ENCODE measurements at regions not wholly inside any gene's neighbourhood (a gene's known extent, or its start where the extent isn't known, plus 50 kb on each side); places are given as distances from the start of the nearest gene placed in this dataset.

DNA sequence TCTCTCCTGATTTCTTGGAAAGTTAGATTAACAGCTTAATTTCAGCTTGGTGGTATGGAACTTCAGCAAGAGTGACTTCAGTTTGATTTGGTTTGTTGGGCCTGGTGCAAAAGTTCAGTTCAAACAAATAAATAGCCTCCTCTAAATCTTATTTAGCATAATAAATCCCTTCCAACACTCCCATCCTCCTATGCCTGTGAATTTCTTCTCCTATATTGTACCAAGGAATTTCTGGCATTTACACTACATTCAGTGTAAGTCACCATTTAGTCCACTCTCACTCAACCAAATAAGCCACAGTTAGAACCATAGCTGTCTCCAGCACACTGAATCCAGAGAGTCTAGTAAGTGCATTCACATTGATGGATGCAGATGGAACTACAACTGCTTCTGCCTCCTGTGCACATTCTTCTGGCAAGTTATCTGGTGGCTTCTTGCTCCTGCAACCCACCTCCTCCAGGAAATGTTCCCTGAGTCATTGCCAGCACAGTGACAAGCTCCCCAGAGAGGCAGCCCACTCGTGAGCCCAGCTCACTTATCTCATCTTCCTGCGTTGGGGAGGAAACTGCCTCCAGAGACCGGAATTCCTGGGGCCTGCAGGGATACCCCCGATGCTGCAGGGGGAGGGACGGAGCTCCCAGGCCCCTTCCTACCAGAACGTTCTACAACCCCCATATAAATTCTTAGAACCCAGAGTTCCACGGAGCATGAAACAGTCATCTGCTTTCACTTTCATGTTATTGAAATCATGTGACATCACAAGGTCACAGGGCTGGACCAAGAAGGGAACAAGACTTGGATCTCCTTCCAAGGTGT, 318.3 kb downstream of the PHKB start:
- no peak for DNase-seq

DNA sequence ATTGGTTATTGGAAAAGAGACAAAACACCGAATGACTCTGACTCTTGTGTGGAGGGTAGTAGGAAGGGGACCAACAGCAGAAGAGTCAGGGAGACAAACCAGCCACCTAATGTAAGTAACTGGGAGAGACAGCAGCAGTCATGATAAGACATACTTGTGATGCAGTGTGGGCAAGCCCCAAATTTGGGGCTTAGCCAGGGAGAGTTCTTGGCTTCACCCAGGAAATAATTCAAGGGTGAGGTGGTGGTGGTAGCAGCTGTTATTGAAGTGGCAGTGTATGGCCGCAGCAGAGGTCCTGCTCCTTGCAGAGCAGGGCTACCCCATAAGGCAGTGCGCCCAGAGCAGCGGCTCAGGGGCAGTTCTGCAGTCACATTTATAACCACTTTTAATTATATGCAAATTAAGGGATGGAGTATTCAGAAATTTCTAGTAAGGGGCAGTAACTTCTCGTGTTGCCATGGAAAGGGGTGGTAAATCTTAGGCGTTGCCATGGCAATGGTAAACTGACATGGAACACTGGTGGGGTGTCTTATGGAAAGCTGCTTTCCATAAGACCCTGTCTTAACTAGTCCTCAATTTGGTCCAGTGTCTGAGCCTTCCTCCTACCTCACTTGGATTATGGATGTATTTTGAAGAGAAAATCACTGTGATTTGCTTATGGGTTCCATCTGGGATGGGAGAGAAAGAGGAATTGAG, 317.1 kb downstream of the PHKB start:
- DNase-seq = no peak

DNA sequence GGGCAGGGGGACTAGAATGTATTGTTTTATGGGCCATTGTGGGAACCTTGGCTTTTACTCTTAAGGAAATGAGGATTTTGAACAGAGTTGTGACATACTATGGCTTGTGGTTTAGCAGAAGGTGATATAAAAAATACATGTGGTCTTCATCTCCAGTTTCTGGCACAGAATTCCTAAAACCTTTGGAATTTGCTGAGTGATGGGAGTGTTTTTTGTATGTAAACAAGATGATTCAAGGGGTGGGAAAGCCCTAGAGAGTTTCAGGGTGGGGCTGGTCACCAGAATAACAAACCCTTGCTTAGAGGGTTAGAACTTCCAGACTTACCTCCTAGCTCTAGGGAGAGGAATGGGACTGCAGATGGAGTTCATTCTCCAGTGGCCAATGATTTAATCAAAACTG, 316.1 kb downstream of the PHKB start:
- no peak for DNase-seq

DNA sequence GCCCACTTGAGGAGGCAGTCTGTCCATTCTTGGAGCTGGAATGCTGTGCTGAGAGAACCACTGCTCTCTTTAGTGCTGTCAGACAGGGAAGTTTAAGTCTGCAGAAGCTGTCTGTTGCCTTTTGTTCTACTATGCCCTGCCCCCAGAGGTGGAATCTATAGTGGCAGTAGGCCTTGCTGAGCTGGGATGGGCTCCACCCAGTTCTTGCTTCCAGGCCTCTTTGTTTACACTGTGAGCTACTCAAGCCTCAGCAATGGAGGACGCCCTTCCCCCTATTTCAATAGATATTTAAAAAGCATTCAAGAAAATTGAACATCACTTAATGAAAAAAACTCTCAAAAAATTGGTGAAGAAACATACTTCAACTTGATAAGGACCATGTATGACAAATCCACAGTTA, 313.5 kb downstream of the PHKB start:
- DNase-seq = no peak

DNA sequence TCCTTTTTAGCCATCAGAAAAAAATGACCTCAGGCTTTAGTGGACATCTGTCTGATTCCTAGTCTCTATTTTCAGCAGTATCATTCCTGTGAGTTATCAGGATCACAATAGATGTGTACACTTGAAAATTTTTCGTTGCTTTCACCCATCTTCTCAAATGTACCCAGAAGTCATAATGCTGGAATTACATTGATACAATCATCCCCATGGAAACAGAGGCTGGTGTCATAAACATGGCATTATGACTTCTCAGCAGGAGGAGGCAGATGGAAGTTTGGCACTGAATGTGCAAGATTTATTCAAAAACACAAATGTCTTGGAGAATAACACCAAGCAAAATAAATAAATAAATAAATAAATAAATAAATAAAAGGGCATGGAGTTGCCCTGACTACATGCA, 292.5 kb downstream of the PHKB start:
- DNase-seq = no peak
